ENCODE measurements at regions not wholly inside any gene's neighbourhood (a gene's known extent, or its start where the extent isn't known, plus 50 kb on each side); places are given as distances from the start of the nearest gene placed in this dataset.
"Not testable (repeated sequence)": the region's sequence is repeated elsewhere in the genome, so short reads cannot be mapped to it uniquely, and the experiment has no call there.

DNA sequence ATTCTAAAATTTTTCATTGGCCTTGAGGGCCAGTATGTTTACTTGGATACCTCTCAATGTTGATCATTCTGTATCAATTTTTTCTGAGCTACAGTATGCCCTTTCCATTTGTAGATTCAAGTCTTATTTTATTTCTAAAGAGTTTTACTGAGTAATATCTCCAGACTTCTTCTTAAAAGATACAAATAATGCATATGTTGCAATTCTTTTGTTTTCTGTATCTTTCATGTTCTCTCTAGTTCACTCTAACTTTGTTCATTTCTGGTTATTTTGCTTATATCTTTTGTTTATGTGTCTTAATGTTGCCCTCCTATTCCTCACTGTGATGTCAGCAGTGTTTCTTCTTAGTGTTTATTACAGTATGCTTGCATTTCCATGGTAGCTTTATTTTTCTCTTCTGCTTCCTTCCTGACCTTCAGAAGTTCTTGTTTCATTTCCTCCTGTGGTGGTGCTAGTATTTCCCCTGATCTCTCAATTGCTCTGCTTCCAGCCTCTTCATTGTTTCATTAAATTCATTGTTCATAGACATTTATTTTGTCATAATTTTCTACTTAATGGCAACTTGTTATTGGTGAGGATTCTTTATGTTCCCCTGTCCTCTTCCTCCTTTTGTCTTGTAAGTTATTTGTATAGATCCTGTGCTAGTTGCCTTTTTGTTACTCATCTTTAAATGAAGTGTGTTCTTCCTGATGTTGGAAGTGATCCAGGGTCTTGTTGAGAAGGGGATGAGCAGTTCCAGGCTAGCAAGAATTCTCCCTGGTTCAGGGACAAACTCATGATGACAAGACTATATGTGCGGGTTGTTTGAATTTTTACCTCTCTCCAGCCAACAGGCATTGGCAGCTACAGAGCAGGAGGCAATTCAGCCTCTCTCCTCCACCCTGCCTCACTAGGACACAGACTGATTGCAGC lies 160.8 kb downstream of the DEPDC1B start:
- no peaks in the 10 kb centered on the region for H3K36me3 ChIP-seq (ENCODE audit: low read depth)
- H3K9me3 ChIP-seq (ENCODE audit: severe bottlenecking) = peaks cover 2% of the 10 kb centered on the region
- TF ChIP-seq, protein P1, sequence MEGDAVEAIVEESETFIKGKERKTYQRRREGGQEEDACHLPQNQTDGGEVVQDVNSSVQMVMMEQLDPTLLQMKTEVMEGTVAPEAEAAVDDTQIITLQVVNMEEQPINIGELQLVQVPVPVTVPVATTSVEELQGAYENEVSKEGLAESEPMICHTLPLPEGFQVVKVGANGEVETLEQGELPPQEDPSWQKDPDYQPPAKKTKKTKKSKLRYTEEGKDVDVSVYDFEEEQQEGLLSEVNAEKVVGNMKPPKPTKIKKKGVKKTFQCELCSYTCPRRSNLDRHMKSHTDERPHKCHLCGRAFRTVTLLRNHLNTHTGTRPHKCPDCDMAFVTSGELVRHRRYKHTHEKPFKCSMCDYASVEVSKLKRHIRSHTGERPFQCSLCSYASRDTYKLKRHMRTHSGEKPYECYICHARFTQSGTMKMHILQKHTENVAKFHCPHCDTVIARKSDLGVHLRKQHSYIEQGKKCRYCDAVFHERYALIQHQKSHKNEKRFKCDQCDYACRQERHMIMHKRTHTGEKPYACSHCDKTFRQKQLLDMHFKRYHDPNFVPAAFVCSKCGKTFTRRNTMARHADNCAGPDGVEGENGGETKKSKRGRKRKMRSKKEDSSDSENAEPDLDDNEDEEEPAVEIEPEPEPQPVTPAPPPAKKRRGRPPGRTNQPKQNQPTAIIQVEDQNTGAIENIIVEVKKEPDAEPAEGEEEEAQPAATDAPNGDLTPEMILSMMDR (IDR thresholded peaks at IDR 0.05; ENCODE audit: poor library complexity, severe bottlenecking) = no peak
- DNase-seq (ENCODE audit: low spot score) (no peak), ATAC-seq (ENCODE audit: low read depth) (no peak)
- no peak overlapping the region for H3K4me3 ChIP-seq (ENCODE audit: severe bottlenecking)
- no peak overlapping the region for H3K27ac ChIP-seq (ENCODE audit: poor library complexity, severe bottlenecking)
- no peaks in the 10 kb centered on the region for H3K4me1 ChIP-seq (ENCODE audit: insufficient read depth, poor library complexity, severe bottlenecking)
- peaks cover 13% of the 10 kb centered on the region for H3K27me3 ChIP-seq (ENCODE audit: insufficient read depth, poor library complexity, severe bottlenecking)

DNA sequence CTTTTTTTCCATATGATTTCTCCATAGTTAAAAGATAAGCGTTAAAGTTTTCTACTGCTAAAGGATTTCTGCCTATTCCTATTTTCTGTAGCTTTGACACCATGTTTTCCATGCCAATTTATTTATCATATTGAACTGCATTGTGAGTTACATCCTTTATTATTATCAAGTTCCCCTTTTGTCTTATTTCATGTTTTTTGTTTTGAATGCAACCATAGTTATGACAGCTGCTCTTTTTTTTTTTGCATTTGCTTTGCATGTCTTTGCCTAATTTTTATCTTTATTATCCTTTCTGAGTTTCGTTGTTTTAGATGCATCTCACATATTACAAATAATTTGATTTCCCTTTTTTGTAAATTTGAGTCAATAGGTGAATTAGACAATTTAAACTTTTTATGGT lies 161.5 kb downstream of the DEPDC1B start:
- ATAC-seq (ENCODE audit: low read depth) = no peak
- TF ChIP-seq, protein P1 (IDR thresholded peaks at IDR 0.05; ENCODE audit: poor library complexity, severe bottlenecking) = no peak

DNA sequence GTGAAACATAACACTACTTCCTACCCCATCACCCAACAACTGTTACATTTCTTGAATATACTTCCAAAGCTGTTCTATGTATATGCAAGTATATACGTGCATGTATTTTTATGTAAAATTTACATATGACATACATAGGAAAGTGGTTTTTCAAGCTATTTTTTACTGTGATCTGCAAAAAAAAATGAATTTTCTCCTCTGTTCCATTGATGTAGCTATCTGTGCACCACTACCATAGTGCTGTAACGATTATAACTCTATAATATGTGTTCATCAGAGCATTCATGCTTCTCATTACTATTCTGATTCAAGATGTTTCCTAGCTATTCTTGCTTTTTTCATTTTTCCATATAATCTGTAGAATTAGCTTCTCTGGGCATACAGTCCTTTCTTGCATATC lies 164.0 kb downstream of the DEPDC1B start:
- Histone ChIP-seq H3K9me3 (ENCODE audit: severe bottlenecking) (peaks cover 2% of the 10 kb centered on the region), H3K27ac (ENCODE audit: poor library complexity, severe bottlenecking) (no peak overlapping the region), H3K4me3 (ENCODE audit: severe bottlenecking) (no peak overlapping the region), H3K4me1 (ENCODE audit: insufficient read depth, poor library complexity, severe bottlenecking) (no peaks in the 10 kb centered on the region), H3K36me3 (ENCODE audit: low read depth) (no peaks in the 10 kb centered on the region), H3K27me3 (ENCODE audit: insufficient read depth, poor library complexity, severe bottlenecking) (peaks cover 16% of the 10 kb centered on the region)
- ATAC-seq (ENCODE audit: low read depth) = no peak
- TF ChIP-seq, protein P1 (IDR thresholded peaks at IDR 0.05; ENCODE audit: poor library complexity, severe bottlenecking) = no peak
- no peak for DNase-seq (ENCODE audit: low spot score)

More for the DNA sequence above, 161.5 kb downstream of the DEPDC1B start:
- Histone ChIP-seq H3K27ac (ENCODE audit: poor library complexity, severe bottlenecking) (no peak overlapping the region), H3K27me3 (ENCODE audit: insufficient read depth, poor library complexity, severe bottlenecking) (peaks cover 13% of the 10 kb centered on the region), H3K36me3 (ENCODE audit: low read depth) (no peaks in the 10 kb centered on the region), H3K4me1 (ENCODE audit: insufficient read depth, poor library complexity, severe bottlenecking) (no peaks in the 10 kb centered on the region), H3K4me3 (ENCODE audit: severe bottlenecking) (no peak overlapping the region), H3K9me3 (ENCODE audit: severe bottlenecking) (peaks cover 2% of the 10 kb centered on the region)
- DNase-seq (ENCODE audit: low spot score) = no peak

DNA sequence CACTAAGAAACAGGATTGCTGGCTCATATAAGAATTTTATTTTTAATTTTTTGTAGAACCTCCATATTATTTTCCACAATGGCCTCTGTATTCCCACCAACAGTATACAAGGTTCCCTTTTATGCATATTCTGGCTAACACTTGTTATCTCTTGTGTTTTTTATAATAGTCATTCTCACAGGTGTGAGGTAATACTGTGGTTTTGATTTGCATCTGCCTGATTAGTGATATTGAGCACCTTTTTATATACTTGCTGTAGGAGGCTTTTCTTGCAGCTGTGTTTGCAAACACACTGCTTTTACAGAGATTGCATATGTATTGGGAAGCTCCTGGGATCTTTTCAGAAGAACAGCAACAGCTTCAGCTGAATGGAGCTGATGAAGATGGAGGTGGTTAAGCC lies 164.8 kb downstream of the DEPDC1B start:
- ATAC-seq (ENCODE audit: low read depth) = no peak
- H3K4me3 ChIP-seq (ENCODE audit: severe bottlenecking) = no peak overlapping the region
- no peak overlapping the region for H3K27ac ChIP-seq (ENCODE audit: poor library complexity, severe bottlenecking)
- H3K9me3 ChIP-seq (ENCODE audit: severe bottlenecking) = peaks cover 2% of the 10 kb centered on the region
- TF ChIP-seq, protein P1 (IDR thresholded peaks at IDR 0.05; ENCODE audit: poor library complexity, severe bottlenecking) = no peak
- no peak for DNase-seq (ENCODE audit: low spot score)
- H3K27me3 ChIP-seq (ENCODE audit: insufficient read depth, poor library complexity, severe bottlenecking) = peaks cover 16% of the 10 kb centered on the region
- H3K36me3 ChIP-seq (ENCODE audit: low read depth) = no peaks in the 10 kb centered on the region
- no peaks in the 10 kb centered on the region for H3K4me1 ChIP-seq (ENCODE audit: insufficient read depth, poor library complexity, severe bottlenecking)

DNA sequence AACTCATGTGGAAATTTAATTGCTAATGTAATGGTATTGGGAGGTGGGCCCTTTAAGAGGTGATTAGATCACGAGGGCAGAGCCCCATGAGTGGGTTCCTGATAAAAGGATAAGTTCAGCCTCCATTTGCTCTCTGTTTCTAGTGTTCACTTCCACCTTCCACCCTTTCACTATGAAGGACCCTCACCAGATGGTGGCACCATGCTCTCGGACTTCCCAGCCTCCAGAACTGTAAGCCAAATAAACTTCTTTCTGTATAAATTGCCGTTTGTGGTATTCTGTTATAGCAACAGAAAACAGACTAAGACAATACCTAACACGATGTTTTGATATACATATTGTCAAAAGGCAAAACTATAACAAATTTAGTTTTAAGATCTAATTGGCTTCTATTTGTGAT lies 166.2 kb downstream of the DEPDC1B start:
- TF ChIP-seq, protein P1 (IDR thresholded peaks at IDR 0.05; ENCODE audit: poor library complexity, severe bottlenecking) = no peak
- Histone ChIP-seq H3K4me3 (ENCODE audit: severe bottlenecking) (no peak overlapping the region), H3K4me1 (ENCODE audit: insufficient read depth, poor library complexity, severe bottlenecking) (no peaks in the 10 kb centered on the region), H3K9me3 (ENCODE audit: severe bottlenecking) (peaks cover 2% of the 10 kb centered on the region), H3K27ac (ENCODE audit: poor library complexity, severe bottlenecking) (no peak overlapping the region), H3K36me3 (ENCODE audit: low read depth) (no peaks in the 10 kb centered on the region), H3K27me3 (ENCODE audit: insufficient read depth, poor library complexity, severe bottlenecking) (peaks cover 9% of the 10 kb centered on the region)
- ATAC-seq (ENCODE audit: low read depth) = no peak
- no peak for DNase-seq (ENCODE audit: low spot score)

DNA sequence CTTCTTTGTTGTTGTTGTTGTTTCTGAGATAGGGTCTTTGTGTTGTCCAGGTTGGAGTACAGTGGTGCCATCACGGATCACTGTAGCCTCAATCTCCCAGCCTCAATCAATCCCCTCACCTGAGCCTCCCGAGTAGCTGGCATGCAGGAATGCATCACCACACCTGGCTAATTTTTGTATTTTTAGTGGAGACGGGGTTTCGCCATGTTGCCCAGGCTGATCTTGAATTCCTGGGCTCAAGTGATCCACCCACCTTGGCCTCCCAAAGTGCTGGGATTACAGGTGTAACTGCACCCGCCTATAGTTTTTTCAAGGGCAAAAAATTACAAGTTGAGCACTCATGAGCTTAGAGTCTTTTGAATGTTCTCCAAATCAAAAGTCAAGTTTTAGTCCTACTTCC lies 167.2 kb downstream of the DEPDC1B start:
- H3K27me3 ChIP-seq (ENCODE audit: insufficient read depth, poor library complexity, severe bottlenecking); H3K4me3 ChIP-seq (ENCODE audit: severe bottlenecking); DNase-seq (ENCODE audit: low spot score); H3K9me3 ChIP-seq (ENCODE audit: severe bottlenecking); ATAC-seq (ENCODE audit: low read depth); H3K4me1 ChIP-seq (ENCODE audit: insufficient read depth, poor library complexity, severe bottlenecking); H3K36me3 ChIP-seq (ENCODE audit: low read depth); H3K27ac ChIP-seq (ENCODE audit: poor library complexity, severe bottlenecking): not testable (repeated sequence)

DNA sequence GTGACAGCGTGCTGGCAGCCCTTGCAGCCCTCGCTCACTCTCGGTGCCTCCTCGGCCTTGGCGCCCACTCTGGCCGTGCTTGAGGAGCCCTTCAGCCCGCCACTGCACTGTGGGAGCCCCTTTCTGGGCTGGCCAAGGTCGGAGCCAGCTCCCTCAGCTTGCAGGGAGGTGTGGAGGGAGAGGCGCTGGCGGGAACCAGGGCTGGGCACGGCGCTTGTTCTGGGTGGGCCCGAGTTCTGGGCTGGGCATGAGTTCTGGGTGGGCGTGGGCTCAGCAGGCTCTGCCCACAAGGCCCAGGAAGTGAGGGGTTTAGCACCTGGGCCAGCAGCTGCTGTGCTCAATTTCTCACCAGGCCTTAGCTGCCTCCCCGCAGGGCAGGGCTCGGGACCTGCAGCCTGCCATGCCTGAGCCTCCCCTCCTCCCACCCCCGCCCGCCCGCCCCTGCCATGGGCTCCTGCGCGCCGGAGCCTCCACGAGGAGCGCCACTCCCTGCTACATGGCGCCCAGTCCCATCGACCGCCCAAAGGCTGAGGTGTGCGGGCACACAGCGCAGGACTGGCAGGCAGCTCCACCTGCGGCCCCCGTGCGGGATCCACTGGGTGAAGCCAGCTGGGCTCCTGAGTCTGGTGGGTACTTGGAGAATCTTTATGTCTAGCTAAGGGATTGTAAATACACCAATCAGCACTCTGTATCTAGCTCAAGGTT lies 169.7 kb downstream of the DEPDC1B start:
- H3K36me3 ChIP-seq (ENCODE audit: low read depth); H3K4me3 ChIP-seq (ENCODE audit: severe bottlenecking); ATAC-seq (ENCODE audit: low read depth); DNase-seq (ENCODE audit: low spot score); H3K4me1 ChIP-seq (ENCODE audit: insufficient read depth, poor library complexity, severe bottlenecking); H3K27ac ChIP-seq (ENCODE audit: poor library complexity, severe bottlenecking); H3K9me3 ChIP-seq (ENCODE audit: severe bottlenecking); H3K27me3 ChIP-seq (ENCODE audit: insufficient read depth, poor library complexity, severe bottlenecking): not testable (repeated sequence)

All from RWPE2 (cell line).